CMK (cell line): ENCODE measurements at regions not wholly inside any gene's neighbourhood (a gene's known extent, or its start where the extent isn't known, plus 50 kb on each side); places are given as distances from the start of the nearest gene placed in this dataset.

Experiments
- DNase-seq: peaks from one replicate; pipeline ENCODE4 v3.0.0-alpha.2; 2010; ENCODE audit warnings: low read depth

GRCh38 chr13:61030445-61030844 is 385.2 kb downstream of the PCDH20 start:
- DNase-seq: no peak

- DNase-seq: no peak
Measured at GRCh38 chr13:61029064-61029463, 386.6 kb downstream of the PCDH20 start.

DNA sequence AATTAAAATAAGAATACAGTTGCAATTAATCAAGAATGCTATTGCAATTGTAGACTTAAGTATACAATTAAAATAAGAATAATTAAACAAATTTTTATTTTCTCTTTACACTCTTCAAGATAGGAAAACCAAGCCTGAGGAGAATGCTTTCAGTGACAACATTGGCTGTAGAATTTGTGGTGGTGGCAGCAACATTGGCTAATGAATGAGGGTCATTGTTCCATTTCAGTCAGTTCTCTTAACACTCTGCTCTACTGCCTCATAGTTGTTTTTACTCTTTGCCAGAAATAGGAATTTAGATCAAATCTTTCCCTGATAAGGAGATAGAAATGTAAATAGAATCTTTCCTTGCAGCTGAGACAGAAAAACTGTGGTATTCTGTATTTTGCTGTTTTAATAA is 391.6 kb downstream of the PCDH20 start:
- no peak for DNase-seq

- DNase-seq: no peak
Measured at GRCh38 chr13:61021838-61022237, 393.8 kb downstream of the PCDH20 start.

DNA sequence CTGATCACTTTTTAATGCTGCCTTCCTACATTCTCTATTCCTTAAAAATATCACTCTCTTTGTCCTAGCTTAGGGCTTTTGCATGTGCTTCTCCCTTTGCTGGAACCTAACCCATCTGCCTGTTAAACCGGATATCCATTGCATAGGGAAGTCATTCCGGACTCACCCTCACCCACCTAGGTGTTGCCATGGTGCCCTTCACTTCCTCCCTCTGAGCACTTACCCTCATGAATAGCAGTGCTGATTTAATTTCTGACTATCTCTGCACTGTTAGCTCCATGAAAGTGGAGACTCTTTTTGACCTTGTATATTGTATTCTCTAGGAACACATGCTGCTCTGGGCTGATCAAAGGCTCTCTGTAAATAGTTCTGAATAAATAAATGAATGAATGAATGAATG is 401.9 kb downstream of the PCDH20 start:
- no peak for DNase-seq

- no peak for DNase-seq
Measured at GRCh38 chr13:61010358-61010757, 405.3 kb downstream of the PCDH20 start.

- no peak for DNase-seq
Measured at GRCh38 chr13:61002686-61003085, 413.0 kb downstream of the PCDH20 start.

GRCh38 chr13:60990032-60990733 is 425.5 kb downstream of the PCDH20 start:
- DNase-seq: no peak

- DNase-seq: no peak
Measured at GRCh38 chr13:60986301-60986700, 429.3 kb downstream of the PCDH20 start.

GRCh38 chr13:60981407-60981806 is 434.2 kb downstream of the PCDH20 start:
- DNase-seq: no peak

DNA sequence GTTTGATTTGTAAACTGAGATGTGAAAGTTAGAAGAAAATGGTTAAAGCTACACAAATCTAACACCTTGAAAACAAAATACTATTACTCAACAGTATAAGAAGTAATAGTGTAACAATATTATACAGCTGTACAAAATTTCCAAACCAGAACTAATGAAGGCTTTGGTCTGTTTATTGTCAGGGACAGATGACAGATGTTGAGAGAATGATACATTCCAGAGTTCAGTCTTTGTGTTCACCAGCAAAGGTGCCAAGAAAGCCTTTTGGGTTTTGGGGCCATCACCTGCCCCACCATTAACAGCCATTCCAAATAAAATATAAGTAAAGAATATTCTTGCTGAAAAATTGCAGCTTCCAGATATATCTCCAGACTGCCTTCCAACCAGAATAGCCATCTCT is 439.3 kb downstream of the PCDH20 start:
- no peak for DNase-seq

DNA sequence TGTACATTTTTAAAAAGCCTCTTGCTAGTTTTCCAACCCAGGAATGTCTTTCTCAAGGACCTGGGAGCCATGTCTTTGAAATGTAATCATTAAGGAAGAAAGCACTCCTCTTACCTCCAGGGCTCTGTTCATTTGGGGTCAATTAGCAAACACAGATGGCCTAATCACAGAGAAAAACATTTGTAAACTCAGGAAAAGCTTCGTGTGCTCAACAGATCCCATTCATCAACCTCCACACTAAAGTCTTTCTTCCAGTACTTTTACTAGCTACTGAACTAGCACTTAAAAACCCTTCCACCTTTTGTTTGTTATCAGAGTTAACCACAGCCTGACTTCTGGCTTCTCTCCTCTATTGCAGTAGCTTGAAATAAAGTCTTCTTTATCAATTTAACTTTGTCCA is 441.4 kb downstream of the PCDH20 start:
- no peak for DNase-seq

DNA sequence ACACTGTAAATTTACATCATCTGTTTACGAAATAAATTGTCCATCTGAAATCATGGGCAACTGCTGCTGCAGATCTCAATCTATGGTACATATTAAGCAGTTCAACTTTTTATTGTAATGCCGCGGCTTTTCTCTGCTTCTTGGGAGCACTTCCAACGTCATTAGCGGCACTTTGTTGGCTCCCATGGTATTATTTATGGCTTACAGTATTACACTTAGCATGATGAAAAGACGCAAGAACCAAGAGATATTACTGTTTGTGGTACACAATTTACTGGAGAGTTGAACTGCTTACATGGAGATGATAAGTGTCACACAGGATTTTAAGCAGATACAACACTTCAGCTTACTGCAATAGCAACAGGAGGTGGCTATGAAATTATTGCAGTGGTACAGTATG is 442.1 kb downstream of the PCDH20 start:
- no peak for DNase-seq

- no peak for DNase-seq
Measured at GRCh38 chr13:60970736-60971135, 444.9 kb downstream of the PCDH20 start.

DNA sequence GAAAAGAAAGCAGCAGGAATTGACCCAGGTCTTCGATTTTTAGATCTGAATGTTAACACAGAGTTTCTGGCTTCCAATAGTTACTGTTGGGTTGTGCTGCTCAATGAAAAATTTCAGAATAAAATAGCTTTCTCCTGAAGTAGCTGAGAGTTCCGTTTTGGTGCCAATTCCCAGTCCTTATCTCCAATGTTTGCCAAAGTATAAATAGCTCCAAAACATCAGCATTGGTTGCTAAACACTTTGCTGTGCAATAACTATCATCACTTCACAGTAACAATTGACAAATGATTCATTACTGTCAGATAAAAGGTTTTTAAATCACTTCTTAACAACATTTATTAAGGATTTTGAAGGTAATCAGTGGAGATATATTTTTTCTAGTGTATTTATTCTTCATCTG is 446.0 kb downstream of the PCDH20 start:
- DNase-seq: no peak

DNA sequence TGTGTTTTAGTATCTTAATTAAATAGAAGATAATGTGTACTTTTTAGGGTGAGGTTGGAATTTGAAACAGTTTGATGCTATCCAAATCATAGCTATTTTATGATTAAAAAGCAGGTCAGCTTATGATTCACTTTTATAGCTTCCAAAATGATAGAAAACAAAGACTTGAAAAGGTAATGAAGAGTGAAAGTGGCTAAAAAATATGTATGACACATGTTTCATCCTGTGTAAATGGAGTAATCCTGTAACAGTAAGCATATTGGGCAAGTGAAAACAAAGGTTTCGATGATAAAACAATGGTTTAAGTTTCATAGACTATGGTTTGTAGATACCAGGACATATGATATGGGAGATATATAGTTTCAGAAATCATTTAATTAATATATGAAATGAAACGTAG is 456.2 kb downstream of the PCDH20 start:
- DNase-seq: no peak

DNA sequence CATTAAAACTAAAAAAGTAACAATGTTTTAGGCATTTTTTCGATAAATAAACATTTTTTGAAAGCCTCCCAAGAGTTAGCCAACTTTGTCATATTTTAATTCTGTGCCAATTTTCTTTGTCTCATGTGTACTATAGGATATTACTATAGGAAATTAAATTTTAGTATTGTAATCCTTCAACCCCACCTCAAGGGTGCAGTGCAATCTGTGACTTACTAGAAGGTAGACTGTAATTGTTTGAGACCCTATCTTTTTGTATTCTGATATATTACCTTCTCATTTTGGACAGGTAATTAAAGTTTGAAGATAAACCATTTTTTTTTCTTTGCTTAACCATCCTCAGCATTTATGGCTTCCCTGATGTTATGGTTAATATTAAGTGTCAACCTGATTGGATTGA is 457.8 kb downstream of the PCDH20 start:
- no peak for DNase-seq

- no peak for DNase-seq
Measured at GRCh38 chr13:60945396-60945795, 470.3 kb downstream of the PCDH20 start.

DNA sequence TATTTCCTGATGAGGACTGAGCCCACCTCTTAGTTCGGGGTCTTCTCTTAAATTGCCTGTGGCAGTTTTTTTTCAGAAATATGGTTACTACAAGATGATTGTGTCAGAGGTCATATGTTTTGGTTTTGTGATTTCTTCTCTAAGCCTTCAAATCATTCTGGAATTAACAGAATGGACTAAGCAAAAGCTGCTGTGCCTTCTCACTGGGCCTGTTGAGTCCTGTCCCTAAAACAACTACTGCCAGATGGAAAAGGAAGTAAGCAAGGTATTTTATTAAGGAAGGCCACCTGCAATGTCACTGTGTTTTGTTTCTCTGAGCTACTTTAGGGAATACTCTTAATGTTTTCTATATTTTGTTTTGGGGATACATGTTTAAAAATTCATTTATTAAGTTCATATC is 470.8 kb downstream of the PCDH20 start:
- no peak for DNase-seq

- no peak for DNase-seq
Measured at GRCh38 chr13:60944016-60944415, 471.6 kb downstream of the PCDH20 start.

DNA sequence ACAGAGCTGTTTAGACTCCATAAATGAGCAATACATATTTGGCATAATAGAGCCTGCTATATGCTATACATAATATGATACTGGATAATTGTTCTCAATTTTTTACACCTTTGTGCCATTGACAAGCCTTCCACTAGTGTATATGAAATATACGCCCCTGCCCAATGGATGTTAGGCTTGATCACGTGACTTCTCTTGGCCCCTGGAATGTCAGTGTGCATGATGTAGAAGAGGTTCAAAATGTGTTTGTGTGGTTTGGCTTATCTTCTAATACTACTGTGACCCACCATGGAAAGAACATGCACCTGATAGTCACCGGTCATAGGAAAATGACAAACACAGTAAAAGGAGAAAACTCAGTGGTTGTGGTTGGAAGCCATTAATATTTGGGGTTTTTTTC is 479.4 kb downstream of the PCDH20 start:
- no peak for DNase-seq

GRCh38 chr13:60933638-60934037 is 482.0 kb downstream of the PCDH20 start:
- DNase-seq: no peak

DNA sequence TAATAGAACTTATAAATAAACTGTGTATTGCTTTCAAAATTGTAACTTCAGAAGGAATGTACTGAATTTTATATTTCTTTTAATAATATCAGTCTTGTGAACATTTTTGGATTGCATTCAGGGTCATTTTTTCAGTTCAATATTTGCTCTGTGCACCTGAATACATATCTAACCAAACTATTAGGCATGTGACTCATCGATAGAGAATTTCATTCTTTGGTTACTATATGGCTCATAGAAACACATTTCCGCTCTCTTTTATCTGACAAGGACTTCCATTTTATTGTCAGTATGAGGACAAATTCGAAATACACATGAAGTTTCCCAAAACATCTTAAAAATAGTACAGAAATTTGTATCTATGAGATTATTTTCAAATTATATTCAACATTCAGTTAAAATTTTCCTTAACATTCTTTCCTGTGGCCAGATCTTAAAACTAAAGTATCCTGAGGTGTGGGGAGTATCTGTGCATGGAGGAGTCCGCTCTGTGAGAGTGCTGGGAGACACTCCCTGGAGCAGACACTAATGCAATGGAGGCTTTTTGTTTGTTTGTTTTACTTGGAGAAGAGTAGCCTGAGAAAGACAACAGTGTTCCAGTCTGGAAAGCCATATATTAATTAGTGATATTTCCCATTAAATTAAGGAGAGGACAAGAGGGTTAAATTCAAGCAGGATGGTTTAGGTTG is 483.6 kb downstream of the PCDH20 start:
- DNase-seq: no peak

DNA sequence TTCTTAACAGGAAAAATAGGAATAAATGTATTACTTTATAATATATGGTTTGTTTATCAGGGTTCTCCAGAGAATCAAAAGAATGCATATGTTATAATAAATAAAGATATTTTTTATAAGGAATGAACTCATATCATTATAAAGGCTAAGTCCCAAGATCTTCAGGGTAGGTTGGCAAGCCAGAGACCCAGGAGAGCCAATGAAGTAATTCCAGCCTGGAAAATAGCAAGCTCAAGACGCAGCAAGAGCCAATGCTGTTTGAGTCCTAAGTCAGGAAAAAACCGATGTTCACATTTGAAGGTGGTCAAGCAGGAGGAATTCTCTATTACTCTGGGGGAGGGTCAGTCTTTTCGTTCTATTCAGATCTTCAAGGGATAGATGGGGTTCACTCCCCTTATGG is 490.0 kb downstream of the PCDH20 start:
- DNase-seq: no peak
